Ascending aorta (tissue), 2 donors: ENCODE measurements at regions not wholly inside any gene's neighbourhood (a gene's known extent, or its start where the extent isn't known, plus 50 kb on each side); places are given as distances from the start of the nearest gene placed in this dataset.

Experiments used
- DNase-seq, 2 donors: peaks; one replicate each; pipeline ENCODE4 v3.0.0-alpha.2; 2019; ENCODE audit warnings: low spot score in 2 of 2
- H3K27ac ChIP-seq, 2 donors: fragments of 200-600 bp; sonication (generic); one replicate each; pipeline ENCODE4 v1.5.1; 2016 to 2017; ENCODE audit warnings: mild to moderate bottlenecking in 1 of 2
- H3K27me3 ChIP-seq: fragments of 200-600 bp; sonication (generic); one replicate; pipeline ENCODE4 v1.5.1; 2017
- H3K36me3 ChIP-seq, 2 donors: fragments of 200-600 bp; sonication (generic); one replicate each; pipeline ENCODE4 v1.5.1; 2016
- H3K4me1 ChIP-seq, 2 donors: fragments of 200-600 bp; sonication (generic); one replicate each; pipeline ENCODE4 v1.5.1; 2016 to 2017; ENCODE audit warnings: mild to moderate bottlenecking in 1 of 2
- H3K4me3 ChIP-seq, 2 donors: fragments of 200-600 bp; sonication (generic); one replicate each; pipeline ENCODE4 v1.5.1; 2016 to 2017; ENCODE audit warnings: mild to moderate bottlenecking in 1 of 2
- H3K9me3 ChIP-seq, 2 donors: fragments of 200-600 bp; sonication (generic); one replicate each; pipeline ENCODE4 v1.5.1; 2016
- intact Hi-C: fragments of 100-400 bp; cut with DNase I; formaldehyde crosslinking; loops from one replicate; pipeline ENCODE4 v1.15.1; 2023
- TF ChIP-seq, protein P1 (sequence below), 3 experiments: fragments of 200-600 bp in 2 of 3; fragments of 450-650 bp in 1 of 3; sonication (generic) in 2 of 3; IDR thresholded peaks; one replicate each; pipeline ENCODE4 v1.5.1; 2016 to 2019; ENCODE audit warnings: antibody characterized with exemption in 3 of 3, mild to moderate bottlenecking in 1 of 3, moderate library complexity in 1 of 3

- Histone ChIP-seq H3K27me3 (no peaks in the 10 kb centered on the region), H3K4me3 (no peak overlapping the region), H3K4me1 (peaks cover 14 to 22% of the 10 kb centered on the region in 2 donors), H3K36me3 (no peaks in the 10 kb centered on the region), H3K9me3 (no peaks in the 10 kb centered on the region), H3K27ac (peak overlapping the region; percentile 20 to 21)
- intact Hi-C loops, result loop anchor here (5.0 kb wide), 2 partner anchors 80 to 355 kb away; no protein-coding TSS in a partner anchor
- DNase-seq, result no peak
- TF ChIP-seq, protein P1, sequence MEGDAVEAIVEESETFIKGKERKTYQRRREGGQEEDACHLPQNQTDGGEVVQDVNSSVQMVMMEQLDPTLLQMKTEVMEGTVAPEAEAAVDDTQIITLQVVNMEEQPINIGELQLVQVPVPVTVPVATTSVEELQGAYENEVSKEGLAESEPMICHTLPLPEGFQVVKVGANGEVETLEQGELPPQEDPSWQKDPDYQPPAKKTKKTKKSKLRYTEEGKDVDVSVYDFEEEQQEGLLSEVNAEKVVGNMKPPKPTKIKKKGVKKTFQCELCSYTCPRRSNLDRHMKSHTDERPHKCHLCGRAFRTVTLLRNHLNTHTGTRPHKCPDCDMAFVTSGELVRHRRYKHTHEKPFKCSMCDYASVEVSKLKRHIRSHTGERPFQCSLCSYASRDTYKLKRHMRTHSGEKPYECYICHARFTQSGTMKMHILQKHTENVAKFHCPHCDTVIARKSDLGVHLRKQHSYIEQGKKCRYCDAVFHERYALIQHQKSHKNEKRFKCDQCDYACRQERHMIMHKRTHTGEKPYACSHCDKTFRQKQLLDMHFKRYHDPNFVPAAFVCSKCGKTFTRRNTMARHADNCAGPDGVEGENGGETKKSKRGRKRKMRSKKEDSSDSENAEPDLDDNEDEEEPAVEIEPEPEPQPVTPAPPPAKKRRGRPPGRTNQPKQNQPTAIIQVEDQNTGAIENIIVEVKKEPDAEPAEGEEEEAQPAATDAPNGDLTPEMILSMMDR (IDR thresholded peaks at IDR 0.05), result no peak
These were observed 79.1 kb upstream of the IER5L start for GRCh38 chr9:129256959-129257713.

GRCh38 chr9:129254566-129255287, 76.7 kb upstream of the IER5L start:
- TF ChIP-seq, protein P1 (IDR thresholded peaks at IDR 0.05), result no peak
- peak overlapping the region in 1 of 2 donors; percentile 37 for H3K4me3 ChIP-seq
- intact Hi-C loops, result loop anchor here (5.0 kb wide), 3 partner anchors 63 to 358 kb away; no protein-coding TSS in a partner anchor
- no peaks in the 10 kb centered on the region for H3K9me3 ChIP-seq
- H3K36me3 ChIP-seq, result no peaks in the 10 kb centered on the region
- peak in 1 of 2 donors; percentile 6 for DNase-seq
- H3K27ac ChIP-seq, result peak overlapping the region; percentile 56 to 82
- no peaks in the 10 kb centered on the region for H3K27me3 ChIP-seq
- H3K4me1 ChIP-seq, result peaks cover 14 to 22% of the 10 kb centered on the region in 2 donors

- intact Hi-C loops, result loop anchor here (2.0 to 5.0 kb wide), 2 partner anchors 63 to 75 kb away; partner anchors contain the start of gene IER5L
- Histone ChIP-seq H3K27me3 (no peaks in the 10 kb centered on the region), H3K9me3 (no peaks in the 10 kb centered on the region), H3K4me1 (peaks cover 10 to 19% of the 10 kb centered on the region in 2 donors), H3K36me3 (no peaks in the 10 kb centered on the region), H3K4me3 (peak overlapping the region in 1 of 2 donors; percentile 37), H3K27ac (peak overlapping the region; percentile 56 to 82)
- TF ChIP-seq, protein P1 (IDR thresholded peaks at IDR 0.05), result no peak
- peak; percentile 17 to 80 for DNase-seq
These were observed 75.8 kb upstream of the IER5L start for GRCh38 chr9:129253803-129254381.

DNA sequence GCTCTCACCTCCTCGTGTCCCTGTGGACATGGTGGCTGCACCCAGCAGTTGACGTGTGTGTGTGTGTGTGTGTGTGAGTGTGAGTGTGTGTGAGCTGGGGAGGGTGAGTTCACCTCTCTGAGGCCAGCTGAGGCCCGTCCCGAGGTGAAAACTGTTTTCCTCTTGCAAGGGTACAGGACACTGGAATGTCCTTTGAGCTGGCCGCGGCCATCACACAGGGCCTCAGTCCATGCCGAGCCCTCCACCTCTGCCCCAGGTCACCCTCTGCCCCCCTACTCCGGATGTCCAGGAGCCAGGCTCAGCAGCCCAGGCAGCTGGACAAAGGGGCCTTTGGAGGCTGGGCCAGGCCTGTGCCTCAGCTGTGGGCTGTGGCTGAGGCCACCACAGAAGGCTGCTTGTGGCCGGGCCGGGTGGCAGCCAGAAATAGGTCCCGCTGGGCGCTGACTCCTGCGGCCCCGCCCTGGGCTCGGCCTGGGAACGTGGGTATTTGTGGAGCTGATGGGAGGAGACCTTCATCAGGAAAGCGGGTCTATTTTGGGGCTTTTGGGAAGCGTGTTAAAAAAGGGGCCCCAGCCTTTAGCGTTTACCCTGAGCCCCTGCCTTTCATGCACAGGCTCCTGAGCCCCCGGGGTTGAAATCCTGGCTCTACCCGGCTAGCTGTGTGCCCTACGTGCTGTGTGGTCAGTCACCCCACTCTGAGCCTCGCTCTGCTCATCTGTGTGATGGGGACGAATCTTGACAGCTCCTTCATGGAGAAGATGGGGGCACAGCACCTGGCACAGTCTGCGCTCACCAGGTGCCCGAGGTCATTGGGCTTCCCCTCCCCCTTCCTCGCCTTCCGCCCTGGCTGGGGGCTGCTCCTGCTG, 75.1 kb upstream of the IER5L start:
- H3K4me3 ChIP-seq, result peak overlapping the region in 1 of 2 donors; percentile 37
- TF ChIP-seq, protein P1 (IDR thresholded peaks at IDR 0.05), result no peak
- H3K27ac ChIP-seq, result peak overlapping the region; percentile 56 to 82
- intact Hi-C loops, result loop anchor here (2.0 to 5.0 kb wide), 2 partner anchors 64 to 74 kb away; partner anchors contain the start of gene IER5L
- H3K4me1 ChIP-seq, result peaks cover 4 to 15% of the 10 kb centered on the region in 2 donors
- DNase-seq, result peak; percentile 9 to 72
- H3K36me3 ChIP-seq, result no peaks in the 10 kb centered on the region
- H3K9me3 ChIP-seq, result no peaks in the 10 kb centered on the region
- no peaks in the 10 kb centered on the region for H3K27me3 ChIP-seq

DNA sequence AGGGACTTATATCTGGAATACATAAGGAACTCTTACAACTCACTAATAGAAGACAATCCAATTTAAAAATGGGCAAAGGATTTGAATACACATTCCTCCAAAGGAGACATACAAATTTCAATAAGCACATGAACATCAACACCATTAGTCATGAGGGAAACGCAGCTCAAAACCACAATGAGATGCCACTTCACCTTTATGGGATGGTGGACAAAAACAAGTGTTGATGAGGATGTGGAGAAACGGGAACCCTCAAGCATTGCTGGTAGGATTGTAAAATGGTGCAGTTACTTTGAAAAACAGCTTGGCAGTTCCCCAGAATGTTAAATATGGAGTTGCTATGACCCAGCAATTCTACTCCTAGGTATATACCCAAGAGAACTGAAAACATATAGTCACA, 72.7 kb upstream of the IER5L start:
- DNase-seq, result no peak
- Histone ChIP-seq H3K27ac (no peak overlapping the region), H3K4me3 (no peak overlapping the region), H3K27me3 (no peaks in the 10 kb centered on the region), H3K9me3 (no peaks in the 10 kb centered on the region), H3K36me3 (no peaks in the 10 kb centered on the region), H3K4me1 (peaks cover 4 to 15% of the 10 kb centered on the region in 2 donors)
- TF ChIP-seq, protein P1 (IDR thresholded peaks at IDR 0.05), result no peak
- intact Hi-C loops, result loop anchor here (5.0 kb wide), 1 partner anchor 67 kb away; no protein-coding TSS in a partner anchor
